ENCODE measurements at regions not wholly inside any gene's neighbourhood (a gene's known extent, or its start where the extent isn't known, plus 50 kb on each side); places are given as distances from the start of the nearest gene placed in this dataset.
A peak's percentile ranks its signal among the peaks of the same experiment; 100 is the strongest.

DNA sequence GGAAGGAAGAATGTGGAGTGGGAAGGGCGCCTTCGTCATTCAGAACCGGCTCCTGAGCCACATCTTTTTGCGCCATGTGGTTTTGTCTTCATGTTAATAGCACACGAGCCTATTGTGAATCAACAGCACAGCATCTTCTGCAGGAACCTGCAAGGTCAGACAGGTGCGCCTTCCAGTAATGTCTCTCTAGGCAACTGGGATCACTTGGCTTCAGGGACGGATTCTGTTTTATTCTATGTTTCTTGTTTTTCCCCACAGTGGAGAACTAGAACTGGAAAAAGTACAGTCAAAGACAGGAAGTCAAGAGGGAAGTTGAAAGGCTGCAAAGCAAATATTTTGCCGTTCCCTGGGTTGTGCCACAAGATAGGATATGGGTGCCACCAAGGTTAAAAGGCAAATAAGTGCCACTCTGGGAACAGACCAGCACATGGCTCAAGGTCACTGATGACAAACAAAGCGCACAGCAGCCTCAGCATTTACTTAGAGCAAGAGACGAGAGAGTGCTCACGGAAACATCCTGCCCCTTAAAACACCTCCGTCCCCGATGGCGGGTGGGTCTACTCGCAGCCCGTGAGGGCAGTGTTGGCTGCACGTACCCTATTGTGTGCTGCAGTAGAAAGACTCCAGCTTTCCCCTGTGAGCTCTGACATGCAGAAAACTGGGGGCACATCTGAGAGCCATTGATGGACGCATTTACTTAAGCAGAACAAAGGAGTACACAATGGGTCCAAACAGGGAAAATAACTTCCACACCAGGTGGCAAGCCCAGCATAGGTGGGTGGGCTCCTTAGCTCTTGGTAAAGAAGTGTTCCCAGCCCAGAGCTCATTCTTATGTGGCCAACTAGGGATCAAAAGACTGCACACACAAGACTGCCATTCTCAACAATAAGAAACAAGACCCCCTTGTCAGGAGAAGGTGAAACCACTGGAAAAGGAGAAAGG, 107.2 kb upstream of the PARD3B start (continued):
- no peak for TF ChIP-seq ZNF781 (CRISPR knock-in tag; IDR thresholded peaks at IDR 0.05; ENCODE audit: borderline replicate concordance, not compliant biosample characterization)
- no peak for TF ChIP-seq ZNF562 (CRISPR knock-in tag; IDR thresholded peaks at IDR 0.05; ENCODE audit: borderline replicate concordance)
- no peak for TF ChIP-seq CENPT (CRISPR knock-in tag; IDR thresholded peaks at IDR 0.05; ENCODE audit: low read depth)
- no peak for TF ChIP-seq KLF12 (CRISPR knock-in tag; IDR thresholded peaks at IDR 0.05; ENCODE audit: borderline replicate concordance)
- no peak for TF ChIP-seq ZNF432 (CRISPR knock-in tag; IDR thresholded peaks at IDR 0.05; ENCODE audit: borderline replicate concordance)
- TF ChIP-seq, protein P1, sequence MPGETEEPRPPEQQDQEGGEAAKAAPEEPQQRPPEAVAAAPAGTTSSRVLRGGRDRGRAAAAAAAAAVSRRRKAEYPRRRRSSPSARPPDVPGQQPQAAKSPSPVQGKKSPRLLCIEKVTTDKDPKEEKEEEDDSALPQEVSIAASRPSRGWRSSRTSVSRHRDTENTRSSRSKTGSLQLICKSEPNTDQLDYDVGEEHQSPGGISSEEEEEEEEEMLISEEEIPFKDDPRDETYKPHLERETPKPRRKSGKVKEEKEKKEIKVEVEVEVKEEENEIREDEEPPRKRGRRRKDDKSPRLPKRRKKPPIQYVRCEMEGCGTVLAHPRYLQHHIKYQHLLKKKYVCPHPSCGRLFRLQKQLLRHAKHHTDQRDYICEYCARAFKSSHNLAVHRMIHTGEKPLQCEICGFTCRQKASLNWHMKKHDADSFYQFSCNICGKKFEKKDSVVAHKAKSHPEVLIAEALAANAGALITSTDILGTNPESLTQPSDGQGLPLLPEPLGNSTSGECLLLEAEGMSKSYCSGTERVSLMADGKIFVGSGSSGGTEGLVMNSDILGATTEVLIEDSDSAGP (CRISPR knock-in tag; IDR thresholded peaks at IDR 0.05; ENCODE audit: borderline replicate concordance), result peak; percentile 50
- no peak for TF ChIP-seq NRL (CRISPR knock-in tag; IDR thresholded peaks at IDR 0.05; ENCODE audit: borderline replicate concordance)
- TF ChIP-seq SRSF9 (IDR thresholded peaks at IDR 0.05; ENCODE audit: borderline replicate concordance, insufficient read depth, low read depth, low read length, poor library complexity, severe bottlenecking), result no peak
- no peak for TF ChIP-seq TAF1 (CRISPR knock-in tag; IDR thresholded peaks at IDR 0.05)
- TF ChIP-seq TSC22D2 (CRISPR knock-in tag; IDR thresholded peaks at IDR 0.05; ENCODE audit: borderline replicate concordance), result no peak
- no peak for TF ChIP-seq ONECUT2 (CRISPR knock-in tag; IDR thresholded peaks at IDR 0.05)
- no peak for TF ChIP-seq NBN (conservative IDR thresholded peaks at IDR 0.05)
- TF ChIP-seq ZNF30 (CRISPR knock-in tag; IDR thresholded peaks at IDR 0.05), result no peak
- no peak for TF ChIP-seq SKI (IDR thresholded peaks at IDR 0.05; ENCODE audit: partially characterized antibody)
- peak; percentile 78; the same call in 1 of the 2 replicates for TF ChIP-seq FOXO1 (CRISPR knock-in tag; IDR thresholded peaks at IDR 0.05)
- TF ChIP-seq, protein P2, sequence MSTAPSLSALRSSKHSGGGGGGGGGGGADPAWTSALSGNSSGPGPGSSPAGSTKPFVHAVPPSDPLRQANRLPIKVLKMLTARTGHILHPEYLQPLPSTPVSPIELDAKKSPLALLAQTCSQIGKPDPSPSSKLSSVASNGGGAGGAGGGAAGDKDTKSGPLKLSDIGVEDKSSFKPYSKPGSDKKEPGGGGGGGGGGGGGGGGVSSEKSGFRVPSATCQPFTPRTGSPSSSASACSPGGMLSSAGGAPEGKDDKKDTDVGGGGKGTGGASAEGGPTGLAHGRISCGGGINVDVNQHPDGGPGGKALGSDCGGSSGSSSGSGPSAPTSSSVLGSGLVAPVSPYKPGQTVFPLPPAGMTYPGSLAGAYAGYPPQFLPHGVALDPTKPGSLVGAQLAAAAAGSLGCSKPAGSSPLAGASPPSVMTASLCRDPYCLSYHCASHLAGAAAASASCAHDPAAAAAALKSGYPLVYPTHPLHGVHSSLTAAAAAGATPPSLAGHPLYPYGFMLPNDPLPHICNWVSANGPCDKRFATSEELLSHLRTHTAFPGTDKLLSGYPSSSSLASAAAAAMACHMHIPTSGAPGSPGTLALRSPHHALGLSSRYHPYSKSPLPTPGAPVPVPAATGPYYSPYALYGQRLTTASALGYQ (CRISPR knock-in tag; IDR thresholded peaks at IDR 0.05), result peak; percentile 63; the same call in 1 of the 2 replicates
- no peak for TF ChIP-seq CHCHD3 (CRISPR knock-in tag; IDR thresholded peaks at IDR 0.05)
- TF ChIP-seq PTBP1 (IDR thresholded peaks at IDR 0.05; ENCODE audit: low read depth, low read length, poor library complexity, severe bottlenecking), result no peak
- TF ChIP-seq JUN (CRISPR knock-in tag; IDR thresholded peaks at IDR 0.05), result peak; percentile 52; the same call in 1 of the 2 replicates
- TF ChIP-seq ETV5 (CRISPR knock-in tag; IDR thresholded peaks at IDR 0.05; ENCODE audit: borderline replicate concordance), result peak; percentile 72; the same call in 1 of the 2 replicates
- TF ChIP-seq ZNF431 (CRISPR knock-in tag; IDR thresholded peaks at IDR 0.05; ENCODE audit: borderline replicate concordance, low read depth), result no peak; the same call in 1 of the 2 replicates
- TF ChIP-seq, protein P3, sequence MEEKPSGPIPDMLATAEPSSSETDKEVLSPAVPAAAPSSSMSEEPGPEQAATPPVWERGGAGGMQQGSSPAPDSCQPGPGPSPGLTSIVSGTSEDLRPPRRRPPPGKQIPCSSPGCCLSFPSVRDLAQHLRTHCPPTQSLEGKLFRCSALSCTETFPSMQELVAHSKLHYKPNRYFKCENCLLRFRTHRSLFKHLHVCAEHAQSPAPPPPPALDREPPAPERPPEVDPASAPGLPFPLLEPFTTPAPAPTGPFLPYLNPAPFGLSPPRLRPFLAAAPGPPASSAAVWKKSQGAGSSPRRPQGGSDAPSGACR (CRISPR knock-in tag; IDR thresholded peaks at IDR 0.05), result no peak
- TF ChIP-seq ZNF550 (CRISPR knock-in tag; IDR thresholded peaks at IDR 0.05; ENCODE audit: borderline replicate concordance), result no peak
- TF ChIP-seq MAFG (CRISPR knock-in tag; IDR thresholded peaks at IDR 0.05), result no peak
